Hepatocyte (in vitro differentiated cells): ENCODE measurements at regions not wholly inside any gene's neighbourhood (a gene's known extent, or its start where the extent isn't known, plus 50 kb on each side); places are given as distances from the start of the nearest gene placed in this dataset.

Experiments used
- CTCF ChIP-seq: fragments of 200-600 bp; sonication (generic); IDR thresholded peaks from 2 replicates; pipeline ENCODE4 v1.5.1; 2016; ENCODE audit warnings: antibody characterized with exemption, mild to moderate bottlenecking; ENCODE audit not compliant: poor library complexity
- EZH2 ChIP-seq: fragments of 200-600 bp; sonication (generic); IDR thresholded peaks from 2 replicates; pipeline ENCODE4 v1.6.1; 2016; ENCODE audit warnings: antibody characterized with exemption, mild to moderate bottlenecking, borderline replicate concordance

- TF ChIP-seq CTCF (no peak), EZH2 (no peak)
Observed at GRCh38 chr12:66800046-66800445, 121.2 kb upstream of the GRIP1 start.
